Dedifferentiated amniotic fluid mesenchymal stem cell (primary cell): ENCODE measurements at regions not wholly inside any gene's neighbourhood (a gene's known extent, or its start where the extent isn't known, plus 50 kb on each side); places are given as distances from the start of the nearest gene placed in this dataset.
"Not testable (repeated sequence)": the region's sequence is repeated elsewhere in the genome, so short reads cannot be mapped to it uniquely, and the experiment has no call there.

ENCODE experiments used
- DNase-seq: peaks from one replicate; pipeline ENCODE4 v3.0.0-alpha.2; 2016; ENCODE audit errors: extremely low spot score

DNA sequence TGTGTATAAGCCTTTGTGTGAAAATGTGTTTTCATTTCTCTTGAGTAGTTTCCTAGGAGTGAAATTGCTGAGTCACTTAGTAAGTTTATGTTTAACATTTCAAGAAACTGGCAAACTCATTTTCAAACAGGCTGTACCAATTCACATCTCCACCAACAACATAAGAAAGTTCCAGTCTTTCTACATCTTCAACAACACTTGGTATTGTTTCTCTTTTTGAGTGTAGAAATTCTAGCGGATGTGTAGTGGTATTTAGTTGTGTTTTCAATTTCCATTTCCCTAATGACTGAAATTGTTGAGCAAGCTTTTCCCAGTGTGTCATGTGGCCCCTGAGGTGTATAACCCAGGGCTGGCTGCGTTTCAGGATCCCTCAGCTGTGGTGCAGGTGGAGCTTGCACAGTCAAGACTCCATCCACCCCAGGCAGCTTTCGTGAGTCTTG is 258.5 kb downstream of the PDCD6IP start:
- no peak for DNase-seq

DNA sequence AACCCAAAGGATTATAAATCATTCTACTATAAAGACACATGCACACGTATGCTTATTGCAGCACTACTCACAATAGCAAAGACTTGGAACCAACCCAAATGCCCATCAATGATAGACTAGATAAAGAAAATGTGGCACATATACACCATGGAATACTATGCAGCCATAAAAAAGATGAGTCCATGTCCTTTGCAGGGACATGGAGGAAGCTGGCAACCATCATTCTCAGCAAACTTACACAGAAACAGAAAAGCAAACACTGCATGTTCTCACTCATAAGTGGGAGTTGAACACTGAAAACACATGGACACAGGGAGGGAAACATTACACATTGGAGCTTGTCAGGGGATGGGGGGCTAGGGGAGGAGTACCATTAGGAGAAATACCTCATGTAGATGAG is 262.6 kb downstream of the PDCD6IP start:
- DNase-seq = not testable (repeated sequence)

DNA sequence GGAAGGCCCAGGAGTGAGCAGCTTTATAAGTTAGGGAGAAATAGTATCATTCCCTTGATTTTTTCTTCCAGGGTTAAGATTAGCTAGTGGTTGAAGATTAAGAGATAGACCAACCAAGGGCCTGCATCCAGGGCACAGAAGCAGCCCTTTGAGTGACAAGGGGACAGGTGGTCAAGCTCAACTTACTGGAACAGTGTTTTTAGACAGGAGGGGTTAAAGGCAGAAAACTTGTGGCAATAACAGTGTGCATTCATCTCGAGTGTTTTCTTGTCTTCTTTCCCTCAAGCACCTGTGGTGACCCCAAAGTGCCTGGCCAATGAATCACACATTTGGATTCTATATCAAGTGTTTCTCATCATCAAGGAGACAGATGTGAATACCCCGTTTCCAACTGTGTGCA is 267.5 kb downstream of the PDCD6IP start:
- no peak for DNase-seq

DNA sequence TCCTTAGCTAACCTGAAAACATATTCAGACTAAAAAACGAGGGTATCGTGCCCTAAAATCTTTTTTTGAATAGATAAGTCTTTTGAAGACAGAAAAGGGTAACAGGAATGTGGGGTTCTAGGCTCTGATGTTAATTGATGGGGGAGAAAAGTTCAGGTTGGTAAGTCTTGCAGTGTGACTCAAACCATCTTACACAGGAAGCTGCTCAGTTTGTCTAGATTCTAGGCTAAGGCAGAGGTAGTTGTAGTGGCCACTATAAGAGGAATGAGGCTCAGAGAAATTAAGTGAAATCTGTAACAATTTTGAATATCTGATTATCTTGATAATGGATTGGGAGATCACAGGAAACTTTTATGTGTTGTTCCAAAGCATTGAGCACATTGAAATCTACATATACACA is 267.9 kb downstream of the PDCD6IP start:
- no peak for DNase-seq

DNA sequence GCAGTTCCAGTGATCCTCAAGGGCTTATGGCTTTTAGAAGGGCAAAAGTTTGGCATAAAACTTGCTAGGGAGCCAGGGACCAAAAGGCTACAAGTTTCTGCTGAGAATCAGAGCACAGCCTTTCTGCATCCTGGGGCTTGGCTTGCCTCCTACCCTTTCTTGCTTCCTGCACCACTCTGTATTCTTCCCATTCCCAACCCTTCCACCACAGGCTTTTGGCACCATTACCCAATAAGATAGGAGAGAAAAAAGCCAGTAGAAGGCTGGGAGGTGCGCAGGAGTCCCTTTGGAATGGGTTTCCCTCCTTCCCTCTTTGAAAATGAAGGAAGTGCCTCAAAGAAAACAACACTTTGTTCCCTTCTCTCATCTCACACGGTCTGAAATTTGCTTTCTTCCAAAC is 268.6 kb downstream of the PDCD6IP start:
- DNase-seq = no peak

DNA sequence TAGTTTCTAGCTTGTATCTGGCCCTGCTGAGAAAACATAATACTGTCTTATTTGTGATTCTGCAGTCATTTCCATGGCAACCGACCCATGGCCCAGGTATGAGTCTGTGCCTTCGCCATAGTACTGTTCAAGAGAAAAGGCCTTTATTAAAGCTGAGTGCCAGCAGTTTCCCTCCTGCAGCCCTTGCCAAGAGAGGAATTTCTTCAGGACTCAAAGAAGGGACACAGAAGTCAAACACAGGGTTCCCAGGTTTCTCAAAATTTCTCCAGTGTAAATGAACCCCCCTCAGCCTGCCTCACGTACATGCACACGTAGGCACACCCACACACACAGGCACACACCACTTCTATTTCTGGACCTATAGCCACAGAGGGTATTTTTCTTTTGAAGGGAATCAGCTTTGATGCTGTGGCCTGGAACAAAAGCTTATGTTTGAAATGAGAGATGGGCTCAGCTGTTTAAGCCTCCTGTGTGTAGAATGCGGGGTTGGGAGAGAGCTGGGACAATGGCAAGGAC is 269.2 kb downstream of the PDCD6IP start:
- no peak for DNase-seq

DNA sequence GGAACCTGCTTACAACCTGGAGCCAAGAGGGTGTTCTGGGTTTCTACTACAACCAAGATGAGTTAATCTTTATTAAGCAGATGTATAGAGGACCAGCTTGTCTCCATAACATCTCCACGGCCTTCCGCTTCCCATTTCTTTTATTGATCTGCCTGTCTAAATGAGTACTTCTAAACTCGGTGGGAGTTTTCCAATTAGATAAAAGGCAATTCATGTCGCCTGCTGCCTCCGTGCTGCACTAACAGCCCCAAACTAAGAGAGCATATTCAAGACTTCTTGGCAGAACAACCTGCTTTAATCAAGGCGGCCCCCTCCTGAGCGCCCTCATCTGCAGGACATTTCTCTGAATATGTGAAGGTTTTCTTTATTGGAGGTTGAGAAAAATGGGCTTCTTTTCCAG is 270.1 kb downstream of the PDCD6IP start:
- DNase-seq = no peak

DNA sequence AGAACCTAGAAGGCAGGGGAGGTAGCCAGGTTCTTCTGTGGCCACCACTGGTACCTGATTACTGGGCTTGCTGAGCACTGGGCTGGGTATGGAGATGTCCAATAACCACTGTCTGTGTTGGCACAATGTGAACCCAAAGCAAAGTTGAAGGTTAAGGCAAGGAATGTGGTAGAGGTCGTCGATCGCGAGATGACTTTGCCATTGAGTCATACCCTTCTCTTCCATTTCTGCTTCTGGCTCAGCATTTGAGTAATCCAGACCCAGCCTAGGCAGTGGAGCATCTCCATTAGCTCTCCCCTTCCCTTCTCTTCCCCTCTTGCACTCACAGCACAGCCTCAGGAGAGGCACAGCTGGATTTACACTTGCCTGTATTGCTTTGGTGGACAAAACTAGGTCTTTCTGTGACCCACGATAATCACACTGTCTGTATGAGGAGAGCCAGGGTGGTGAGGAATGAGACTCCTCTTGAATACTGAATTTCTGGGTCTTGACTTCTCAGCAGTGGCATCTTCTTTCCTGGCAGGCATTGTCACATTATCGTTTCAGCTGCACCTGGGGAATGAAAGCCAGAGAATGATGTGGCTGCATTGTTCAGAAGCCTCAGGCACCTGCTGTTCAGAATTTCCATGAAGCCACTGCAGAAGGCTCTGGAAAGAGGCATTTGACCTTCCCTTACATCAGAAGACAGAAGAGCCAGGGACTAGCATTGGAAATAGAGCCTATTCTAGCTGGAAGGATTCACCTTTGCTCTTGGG is 272.6 kb downstream of the PDCD6IP start:
- no peak for DNase-seq

DNA sequence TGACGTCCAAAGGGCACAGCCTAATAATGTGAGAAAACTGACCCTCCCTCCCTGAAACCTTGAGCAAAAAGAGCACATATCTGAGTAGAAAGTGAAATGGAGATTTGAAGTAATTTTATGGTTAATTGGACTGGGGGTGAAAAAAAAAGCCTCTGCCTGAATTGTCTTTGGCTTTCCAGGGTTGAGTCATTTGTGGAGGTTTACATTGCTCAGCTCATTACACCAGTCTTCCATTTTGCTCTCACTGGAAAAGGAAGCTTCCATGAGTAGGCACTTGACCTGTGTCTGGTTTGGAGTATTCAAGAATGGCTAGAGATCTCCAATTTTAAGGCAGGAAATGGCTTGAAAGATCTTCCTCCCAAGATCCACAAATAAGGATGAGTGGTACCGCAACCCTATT is 273.9 kb downstream of the PDCD6IP start:
- no peak for DNase-seq

DNA sequence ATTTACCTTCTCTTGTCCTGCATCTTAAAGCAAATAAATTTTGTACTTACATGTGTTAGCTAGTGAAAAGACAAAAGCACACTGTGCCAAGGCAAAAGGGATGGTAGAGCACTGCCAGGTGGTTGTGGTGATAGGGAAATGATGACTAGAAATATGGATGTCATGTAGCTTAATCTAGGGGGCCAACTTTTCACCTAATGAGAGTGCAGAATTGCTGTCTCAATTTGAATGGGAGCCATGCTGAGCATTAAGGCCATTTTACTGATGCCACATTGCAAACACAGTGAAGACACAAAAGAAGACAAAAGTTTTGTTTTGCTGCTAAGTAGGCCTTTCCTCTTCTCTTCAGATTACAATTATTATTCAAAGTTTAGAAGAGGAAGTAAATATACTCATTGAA is 274.7 kb downstream of the PDCD6IP start:
- no peak for DNase-seq

DNA sequence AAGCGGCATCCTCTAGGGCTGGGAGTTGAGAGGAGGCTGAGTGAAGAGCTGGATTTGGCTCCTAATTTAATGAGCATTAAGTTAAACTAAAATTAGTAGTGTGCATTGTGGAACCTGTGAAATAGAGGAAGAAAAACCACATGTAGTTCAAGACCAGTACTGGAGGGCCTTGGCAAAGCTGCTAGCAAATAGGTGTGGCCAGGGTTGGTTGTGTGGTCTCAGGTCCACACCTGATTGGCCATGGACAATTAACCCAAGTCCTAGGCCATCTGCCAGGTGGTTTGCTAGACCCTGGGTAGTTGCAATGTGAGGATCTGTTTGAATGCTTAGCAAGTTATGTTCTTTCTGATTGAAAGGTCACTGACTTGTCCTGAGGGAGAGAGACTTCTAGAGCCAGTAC is 275.5 kb downstream of the PDCD6IP start:
- no peak for DNase-seq

DNA sequence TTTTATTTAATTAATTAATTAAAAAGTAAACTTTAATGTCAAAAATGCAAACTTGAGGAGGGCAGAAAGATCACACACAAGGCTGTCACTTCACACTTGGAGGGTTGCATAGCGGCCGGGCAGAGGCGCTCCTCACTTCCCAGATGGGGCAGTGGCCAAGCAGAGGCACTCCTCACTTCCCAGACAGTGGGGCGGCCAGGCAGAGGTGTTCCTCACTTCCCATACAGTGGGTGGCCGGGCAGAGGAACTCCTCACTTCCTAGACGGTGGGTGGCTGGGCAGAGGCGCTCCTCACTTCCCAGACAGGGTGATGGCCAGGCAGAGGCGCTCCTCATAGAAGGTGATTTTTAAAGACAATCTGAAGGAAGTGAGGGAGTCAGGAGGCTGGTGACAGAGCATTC is 277.5 kb downstream of the PDCD6IP start:
- DNase-seq = no peak

DNA sequence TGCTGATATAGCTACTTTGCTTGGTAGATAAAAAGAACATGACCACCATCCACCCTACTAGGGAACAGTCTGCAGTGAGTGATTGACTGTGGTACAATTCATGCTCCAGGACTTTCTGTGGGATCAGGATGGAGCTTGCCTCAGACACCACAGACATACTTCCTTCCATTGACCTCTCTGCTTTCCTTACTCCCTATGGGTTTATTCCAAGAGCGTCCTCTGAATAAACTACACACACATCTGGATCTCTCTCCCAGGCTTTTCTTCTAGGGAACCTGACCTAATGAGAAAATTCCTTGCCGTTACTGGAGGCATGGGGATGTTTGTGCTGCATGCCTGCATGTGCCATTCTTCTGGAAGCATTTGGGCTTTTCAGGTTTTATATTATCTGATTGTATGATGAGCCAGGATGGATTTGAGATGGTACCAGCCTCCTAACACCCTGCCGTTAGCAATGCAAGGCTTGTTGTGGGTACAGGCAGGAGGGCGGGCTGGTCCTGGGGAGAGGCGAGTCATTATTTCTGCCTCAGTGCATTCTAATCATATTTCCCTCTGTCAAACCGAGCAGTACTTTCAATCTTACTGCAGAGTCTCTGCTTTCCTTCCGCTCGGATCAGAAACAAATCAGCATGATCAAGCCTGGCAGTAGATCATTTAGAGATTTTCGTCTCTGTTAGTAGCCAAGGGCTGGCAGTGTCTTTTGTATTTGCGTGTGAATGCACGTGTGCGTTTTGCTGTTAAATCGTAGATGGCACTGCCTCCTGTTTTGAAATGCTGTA is 279.2 kb downstream of the PDCD6IP start:
- peak; percentile 18 for DNase-seq

DNA sequence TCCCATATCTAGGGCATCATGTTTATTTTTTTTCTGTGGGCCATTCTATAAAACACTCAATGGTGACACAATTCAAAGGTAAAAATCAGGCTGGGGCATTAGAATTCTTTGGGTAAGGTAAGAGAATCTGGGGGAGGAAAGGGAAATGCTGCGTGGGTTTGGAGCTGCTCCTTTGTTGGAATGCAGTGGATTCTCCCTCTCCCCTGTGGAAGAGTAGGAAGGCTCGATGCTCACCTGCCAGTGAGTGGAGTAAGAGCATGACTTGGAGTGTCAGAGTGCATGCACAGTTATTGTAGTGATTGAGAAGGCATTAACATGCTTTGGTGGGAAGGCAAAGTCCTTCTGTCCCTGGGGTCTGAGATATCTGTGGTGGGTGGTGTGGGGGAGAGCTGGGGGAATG is 280.0 kb downstream of the PDCD6IP start:
- DNase-seq = no peak

DNA sequence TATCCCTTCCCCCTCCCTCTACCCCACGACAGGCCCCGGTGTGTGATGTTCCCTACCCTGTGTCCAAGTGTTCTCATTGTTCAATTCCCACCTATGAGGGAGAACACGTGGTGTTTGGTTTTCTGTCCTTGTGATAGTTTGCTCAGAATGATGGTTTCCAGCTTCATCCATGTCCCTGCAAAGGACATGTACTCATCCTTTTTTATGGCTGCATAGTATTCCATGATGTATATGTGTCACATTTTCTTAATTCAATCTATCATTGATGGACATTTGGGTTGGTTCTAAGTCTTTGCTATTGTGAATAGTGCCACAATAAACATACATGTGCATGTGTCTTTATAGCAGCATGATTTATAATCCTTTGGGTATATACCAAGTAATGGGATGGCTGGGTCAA is 281.4 kb downstream of the PDCD6IP start:
- not testable (repeated sequence) for DNase-seq

DNA sequence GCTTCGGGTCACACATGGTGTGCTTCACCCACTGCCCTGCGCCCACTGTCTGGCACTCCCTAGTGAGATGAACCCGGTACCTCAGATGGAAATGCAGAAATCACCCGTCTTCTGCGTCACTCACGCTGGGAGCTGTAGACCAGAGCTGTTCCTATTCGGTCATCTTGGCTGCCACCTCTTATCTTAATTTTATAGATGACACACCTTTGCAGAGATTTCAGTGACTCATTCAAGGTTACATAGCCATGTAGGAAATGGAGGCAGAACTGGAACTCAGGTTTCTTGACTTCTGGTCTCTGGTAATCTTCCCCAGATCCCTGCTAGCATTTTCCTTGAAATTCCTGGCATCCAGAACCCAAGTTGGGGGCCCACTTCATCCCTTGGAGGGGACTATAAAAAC is 291.9 kb downstream of the PDCD6IP start:
- not testable (repeated sequence) for DNase-seq

DNA sequence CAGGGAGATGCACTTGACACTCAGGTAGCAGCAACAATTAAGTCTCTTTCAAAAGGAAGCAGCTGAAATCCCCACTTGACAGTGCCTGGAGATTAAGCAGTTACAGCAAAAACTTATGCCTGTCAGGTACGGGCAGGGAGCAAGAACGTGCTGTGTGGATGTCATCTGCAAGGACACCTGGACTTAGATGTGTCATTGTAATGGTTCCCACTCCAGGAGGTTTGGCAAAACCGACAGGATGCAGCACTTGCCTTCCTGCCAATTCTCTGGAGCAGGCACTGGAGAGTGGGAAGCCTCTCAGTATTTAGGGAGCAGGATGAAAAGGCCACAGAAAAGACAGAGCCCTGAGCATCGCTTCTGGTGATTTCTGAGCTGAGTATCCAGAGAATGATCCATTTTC is 292.4 kb downstream of the PDCD6IP start:
- no peak for DNase-seq

DNA sequence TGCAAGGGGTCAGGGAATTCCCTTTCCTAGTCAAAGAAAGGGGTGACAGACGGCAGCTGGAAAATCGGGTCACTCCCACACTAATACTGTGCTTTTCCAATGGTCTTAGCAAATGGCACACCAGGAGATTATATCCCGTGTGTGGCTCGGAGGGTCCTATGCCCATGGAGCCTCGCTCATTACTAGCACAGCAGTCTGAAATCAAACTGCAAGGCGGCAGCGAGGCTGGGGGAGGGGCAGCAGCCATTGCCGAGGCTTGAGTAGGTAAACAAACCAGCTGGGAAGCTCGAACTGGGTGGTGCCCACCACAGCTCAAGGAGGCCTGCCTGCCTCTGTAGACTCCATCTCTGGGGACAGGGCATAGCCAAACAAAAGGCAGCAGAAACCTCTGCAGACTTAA is 295.9 kb downstream of the PDCD6IP start:
- DNase-seq = not testable (repeated sequence)

DNA sequence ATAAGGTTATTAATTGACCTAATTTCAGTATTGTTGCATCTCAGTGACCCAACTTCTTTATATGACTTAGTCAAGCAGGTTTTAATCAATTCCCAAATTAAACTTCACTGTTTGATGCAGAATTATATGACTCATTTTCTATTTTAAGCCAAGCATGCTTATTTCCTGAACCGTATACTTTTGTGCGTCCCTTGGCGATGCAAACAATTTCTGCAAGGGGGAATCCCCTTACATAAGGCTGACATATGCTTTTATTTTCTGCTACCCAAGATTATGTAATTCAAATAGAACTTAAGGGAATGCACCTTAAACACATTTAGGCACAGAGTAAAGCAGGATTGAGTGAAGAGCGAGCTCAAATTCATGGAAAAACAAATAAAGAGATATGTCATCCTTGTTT is 303.9 kb downstream of the PDCD6IP start:
- DNase-seq = no peak

DNA sequence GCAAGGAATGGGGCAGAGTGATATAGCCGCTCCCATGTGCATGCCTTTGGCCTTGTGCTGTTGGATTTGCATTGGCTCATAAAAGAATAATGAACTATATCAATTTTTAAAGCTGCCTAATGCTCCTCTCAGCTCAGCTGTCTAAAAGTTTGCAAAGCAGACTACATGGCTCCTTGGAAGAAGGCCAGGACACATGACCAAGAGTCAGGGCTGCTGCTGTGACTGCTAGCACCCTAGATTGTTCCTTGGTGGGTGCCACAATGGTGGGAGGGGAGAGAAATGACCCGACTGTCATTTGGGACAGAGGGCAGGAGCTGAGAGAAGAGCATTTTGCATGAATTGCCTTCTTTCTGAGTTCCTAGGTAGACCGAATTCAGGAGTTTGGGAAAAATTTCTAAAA is 307.9 kb downstream of the PDCD6IP start:
- DNase-seq = no peak

DNA sequence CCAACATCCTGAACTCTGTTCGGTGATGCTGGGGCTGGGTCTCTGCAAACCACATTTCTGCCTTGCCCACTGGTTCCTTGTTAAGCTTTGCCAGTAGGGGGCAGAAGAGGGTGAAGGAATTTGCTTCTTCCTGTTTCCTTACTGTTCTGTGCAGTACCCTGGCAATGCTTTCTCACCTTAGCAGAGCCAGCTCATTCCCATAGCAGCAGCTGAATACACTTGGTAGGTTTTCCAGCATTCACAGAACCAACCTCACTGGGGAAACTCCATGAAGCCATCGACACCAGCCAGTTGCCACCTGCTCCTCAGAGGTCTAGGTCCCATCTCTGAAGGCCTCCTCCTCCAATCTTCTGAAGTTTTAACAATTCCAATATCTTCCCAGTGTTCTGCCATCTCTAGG is 308.4 kb downstream of the PDCD6IP start:
- no peak for DNase-seq

DNA sequence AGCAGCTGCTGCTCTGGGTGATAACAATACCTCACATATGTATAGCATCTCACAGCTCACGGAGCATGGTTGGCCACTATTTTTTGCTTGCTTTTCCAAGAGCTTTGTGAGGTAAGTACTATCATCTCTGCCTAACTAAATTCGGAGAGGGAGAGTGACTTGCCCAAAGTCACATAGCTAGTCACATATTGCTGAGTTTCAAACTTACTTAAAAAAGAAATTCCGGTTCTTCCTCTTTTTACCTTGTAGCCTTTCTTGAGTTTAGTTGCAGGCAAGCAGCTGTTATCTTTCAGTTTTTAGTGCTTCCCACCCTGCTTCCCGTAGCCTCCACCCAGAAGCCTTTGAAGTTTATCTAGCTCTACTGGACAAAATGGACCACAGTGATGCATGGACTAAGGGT is 309.2 kb downstream of the PDCD6IP start:
- no peak for DNase-seq

DNA sequence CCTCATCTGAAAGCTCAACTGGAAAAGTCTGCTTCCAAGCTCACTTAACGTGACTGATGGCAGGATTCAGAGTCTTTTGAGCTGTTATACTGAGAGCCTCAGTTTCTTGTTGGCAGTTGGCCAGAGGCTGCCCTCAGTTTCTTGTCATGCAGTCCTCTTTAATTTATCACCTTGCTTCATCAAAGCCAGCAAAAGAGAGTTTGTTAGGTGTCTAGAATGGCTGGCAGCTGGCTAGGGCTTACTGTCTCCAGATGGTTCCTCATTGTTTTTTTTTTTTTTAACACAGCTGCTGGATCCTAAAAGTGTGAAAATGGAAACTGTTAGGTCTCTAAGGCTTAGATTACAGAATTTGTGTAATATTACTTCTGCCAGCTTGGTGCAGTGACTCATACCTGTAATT is 310.6 kb downstream of the PDCD6IP start:
- no peak for DNase-seq
